HG03280 (cell line): ENCODE measurements at regions not wholly inside any gene's neighbourhood (a gene's known extent, or its start where the extent isn't known, plus 50 kb on each side); places are given as distances from the start of the nearest gene placed in this dataset.

Experiments
- ATAC-seq: cut with Tn5 transposase; IDR thresholded peaks from one replicate; pipeline ENCODE4 v1.9.1; 2021; ENCODE audit warnings: mild to moderate bottlenecking, moderate library complexity; ENCODE audit not compliant: unreplicated experiment

DNA sequence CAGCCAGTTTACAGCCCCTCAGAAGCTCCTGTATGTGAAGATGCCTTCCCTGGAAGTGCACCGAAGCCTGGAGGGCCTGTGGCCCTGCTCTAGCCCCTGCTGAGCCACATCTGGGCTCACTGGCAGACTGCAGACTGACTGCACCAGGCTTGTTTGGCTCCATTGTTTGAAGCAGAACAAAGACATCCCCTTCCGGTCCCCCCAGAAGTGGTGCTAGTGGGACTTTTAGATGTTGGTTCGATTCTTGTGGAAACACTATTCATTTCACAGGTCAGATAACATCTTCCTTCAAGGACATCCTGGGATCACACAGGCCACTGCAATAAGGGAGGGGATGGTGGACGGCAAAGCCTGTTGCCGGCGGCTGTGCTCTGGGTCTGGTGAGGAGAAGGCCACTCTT, 57.8 kb upstream of the CBLN2 start:
- no peak for ATAC-seq

DNA sequence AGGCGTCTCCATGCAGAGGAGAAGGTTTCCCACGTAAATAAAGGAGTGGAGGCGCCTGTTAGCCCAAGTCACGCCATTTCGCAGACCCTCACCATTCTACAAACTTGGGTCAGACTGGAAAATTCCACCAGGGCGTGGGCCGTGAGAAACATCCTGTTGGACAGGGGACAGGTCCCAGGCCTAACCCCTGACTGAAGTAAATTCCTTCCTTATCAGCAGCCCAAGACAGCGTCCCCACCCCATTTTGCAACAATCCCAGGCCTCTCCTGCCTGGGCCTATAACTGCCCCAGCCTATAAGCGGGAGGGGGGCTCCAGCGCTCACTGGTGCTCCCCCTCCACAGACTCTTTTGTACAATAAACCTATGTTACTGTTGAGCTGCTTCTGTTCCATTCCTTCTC, 57.3 kb upstream of the CBLN2 start:
- ATAC-seq = no peak
